GM12865 (cell line): ENCODE measurements at regions not wholly inside any gene's neighbourhood (a gene's known extent, or its start where the extent isn't known, plus 50 kb on each side); places are given as distances from the start of the nearest gene placed in this dataset.
"Not testable (repeated sequence)": the region's sequence is repeated elsewhere in the genome, so short reads cannot be mapped to it uniquely, and the experiment has no call there.

Experiments
- DNase-seq: peaks from one replicate; pipeline ENCODE4 v3.0.0; 2010; ENCODE audit warnings: low read depth
- H3K4me3 ChIP-seq: 2 replicates; pipeline ENCODE4 v1.5.1; 2011; ENCODE audit warnings: mild to moderate bottlenecking, low read depth, low read length, control low read depth

- not testable (repeated sequence) for DNase-seq, H3K4me3 ChIP-seq
Observed at GRCh38 chr1:146883190-146883589, 54.9 kb upstream of the NBPF12 start.

- not testable (repeated sequence) for DNase-seq, H3K4me3 ChIP-seq
Observed at GRCh38 chr1:146881096-146881495, 57.0 kb upstream of the NBPF12 start.

DNA sequence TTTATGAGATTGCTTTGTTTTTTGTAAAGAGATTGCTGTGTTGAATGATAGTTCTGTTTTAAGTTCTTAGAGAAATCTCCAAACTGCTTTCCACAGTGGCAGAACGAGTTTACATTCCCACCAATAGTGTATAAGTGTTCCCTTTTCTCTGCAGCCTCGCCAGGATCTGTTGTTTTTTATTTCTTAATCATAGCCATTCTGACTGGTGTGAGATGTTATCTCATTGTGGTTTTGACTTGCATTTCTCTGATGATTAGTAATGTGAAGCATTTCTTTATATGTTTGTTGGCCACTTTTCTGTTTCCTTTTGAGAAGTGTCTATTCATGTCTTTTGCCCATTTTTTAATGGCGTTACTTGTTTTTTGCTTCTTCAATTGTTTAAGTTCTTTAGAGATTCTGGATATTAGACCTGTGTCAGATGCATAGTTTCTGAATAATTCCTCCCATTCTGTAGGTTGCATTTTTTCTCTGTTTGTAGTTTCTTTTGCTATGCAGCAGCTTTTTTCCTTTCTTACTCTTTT is 74.3 kb upstream of the NBPF12 start:
- not testable (repeated sequence) for DNase-seq, H3K4me3 ChIP-seq

DNA sequence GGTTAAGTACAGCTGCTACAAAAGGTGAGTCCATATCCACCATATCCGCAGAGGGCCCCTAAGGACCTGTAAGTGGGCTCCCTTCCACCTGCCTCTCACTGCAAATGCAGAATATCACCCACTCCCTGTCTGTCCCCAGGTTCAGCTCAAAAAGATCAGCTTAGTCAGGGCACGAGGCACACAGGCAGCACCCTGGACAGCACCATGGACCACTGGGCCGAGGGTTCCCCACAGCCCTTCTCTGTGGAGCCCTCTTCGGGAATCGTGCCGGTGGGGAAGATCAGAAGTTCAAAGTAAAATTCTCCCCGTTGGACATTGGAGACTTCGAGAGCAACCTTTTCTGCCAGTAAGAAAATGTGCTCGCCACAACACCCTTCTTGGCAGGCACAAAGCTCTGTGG is 85.0 kb upstream of the NBPF12 start:
- DNase-seq, H3K4me3 ChIP-seq: not testable (repeated sequence)

- DNase-seq, H3K4me3 ChIP-seq: not testable (repeated sequence)
Observed at GRCh38 chr1:146850352-146850889, 87.7 kb upstream of the NBPF12 start.

GRCh38 chr1:146838725-146839124 is 99.4 kb upstream of the NBPF12 start:
- not testable (repeated sequence) for H3K4me3 ChIP-seq, DNase-seq

DNA sequence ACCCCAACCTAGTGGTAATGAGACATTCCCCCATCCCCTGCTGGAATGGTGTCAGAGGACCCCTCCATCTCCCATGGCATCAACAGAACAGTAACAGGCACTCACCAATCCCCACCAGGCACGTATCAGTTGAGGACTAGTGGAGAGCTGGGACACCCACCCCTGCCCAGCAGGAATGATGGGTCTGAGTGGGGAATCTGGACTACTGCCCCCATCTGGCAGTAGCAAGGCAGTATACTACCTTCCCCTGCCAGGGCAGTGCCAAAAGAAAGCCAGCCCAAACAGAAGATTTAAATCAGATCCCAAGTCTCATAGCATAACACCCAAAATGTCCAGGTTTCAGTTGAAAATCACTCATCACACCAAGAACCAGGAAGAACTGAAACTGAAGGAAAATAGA is 111.2 kb upstream of the NBPF12 start:
- DNase-seq, H3K4me3 ChIP-seq: not testable (repeated sequence)

- not testable (repeated sequence) for DNase-seq, H3K4me3 ChIP-seq
Observed at GRCh38 chr1:146794236-146794635, 143.9 kb upstream of the NBPF12 start.

DNA sequence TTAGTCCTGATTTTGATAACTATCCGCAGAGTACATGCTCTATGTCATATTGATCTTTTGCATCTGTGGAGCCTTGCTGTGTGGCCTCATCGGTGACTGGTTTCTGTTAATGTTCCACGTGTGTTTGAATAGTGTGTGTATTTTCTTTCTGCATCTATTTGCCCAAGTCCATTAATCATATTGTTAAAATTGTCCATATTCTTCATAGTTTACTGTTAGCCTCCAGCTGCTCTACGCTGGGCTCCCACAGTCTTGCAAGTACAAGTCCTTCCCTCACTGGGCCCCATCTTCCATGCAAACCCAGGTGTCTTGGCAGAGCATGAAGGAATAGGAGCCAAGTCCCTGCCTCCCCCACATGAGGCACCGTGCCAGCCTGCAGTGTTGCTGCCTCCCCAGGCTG is 145.4 kb upstream of the NBPF12 start:
- H3K4me3 ChIP-seq, DNase-seq: not testable (repeated sequence)

GRCh38 chr1:146784212-146784940 is 153.7 kb upstream of the NBPF12 start:
- DNase-seq, H3K4me3 ChIP-seq: not testable (repeated sequence)

GRCh38 chr1:146781235-146781634 is 156.9 kb upstream of the NBPF12 start:
- not testable (repeated sequence) for H3K4me3 ChIP-seq, DNase-seq

DNA sequence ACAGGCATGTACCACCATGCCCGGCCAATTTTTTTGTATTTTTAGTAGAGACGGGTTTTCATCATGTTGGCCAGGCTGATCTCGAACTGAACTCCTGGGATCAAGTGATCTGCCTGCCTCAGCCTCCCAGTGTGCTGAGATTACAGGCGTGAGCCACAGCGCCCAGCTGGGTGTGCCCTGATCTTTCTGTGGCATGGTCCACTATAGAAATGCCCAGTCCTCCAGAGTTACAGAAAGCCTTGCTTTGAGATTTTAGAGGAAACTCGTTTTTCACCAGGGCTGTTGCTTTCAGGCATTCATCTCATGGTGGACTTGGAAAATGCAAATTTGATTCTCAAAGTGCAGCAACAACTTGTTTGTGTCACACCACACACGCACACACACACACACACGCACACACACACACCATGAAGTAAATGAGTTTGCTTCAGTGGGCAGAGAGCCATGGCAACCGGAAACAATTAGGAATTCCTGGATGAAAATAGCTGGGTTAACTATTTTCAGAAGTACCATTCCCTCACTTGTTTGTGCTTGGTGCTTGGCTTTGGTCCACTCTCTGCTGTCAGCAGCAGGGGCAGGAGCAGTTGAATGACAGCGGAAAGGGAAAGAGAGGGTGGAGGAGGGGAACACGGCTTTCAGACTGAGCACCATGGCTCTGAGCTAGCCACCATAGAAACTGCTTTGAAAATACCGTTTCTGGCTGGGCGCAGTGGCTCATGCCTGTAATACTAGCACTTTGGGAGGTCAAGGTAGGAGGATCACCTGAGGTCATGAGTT is 160.1 kb upstream of the NBPF12 start:
- DNase-seq, H3K4me3 ChIP-seq: not testable (repeated sequence)

- H3K4me3 ChIP-seq, DNase-seq: not testable (repeated sequence)
Observed at GRCh38 chr1:146774988-146775387, 163.1 kb upstream of the NBPF12 start.

GRCh38 chr1:146774271-146774670 is 163.9 kb upstream of the NBPF12 start:
- not testable (repeated sequence) for H3K4me3 ChIP-seq, DNase-seq

- DNase-seq, H3K4me3 ChIP-seq: not testable (repeated sequence)
Observed at GRCh38 chr1:146771409-146771808, 166.7 kb upstream of the NBPF12 start.

DNA sequence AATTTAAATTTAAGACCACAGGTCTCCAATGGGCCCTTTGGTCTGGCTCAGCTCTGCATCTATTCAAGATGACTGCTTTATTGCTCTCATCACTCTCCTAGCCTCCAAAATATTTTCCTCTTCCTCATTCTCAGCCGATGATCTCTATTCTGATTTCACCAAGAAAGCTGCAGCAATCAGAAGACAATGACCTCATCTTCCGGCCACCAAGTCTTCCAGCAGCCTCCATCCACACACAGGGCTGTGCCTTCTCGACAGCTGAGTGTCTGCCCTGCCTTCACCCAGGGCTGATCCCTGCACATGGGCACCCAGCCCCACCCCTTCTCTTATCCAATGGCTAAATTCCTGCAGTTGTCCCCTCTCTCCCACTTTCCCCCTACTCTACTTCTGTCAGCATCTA is 167.1 kb upstream of the NBPF12 start:
- H3K4me3 ChIP-seq, DNase-seq: not testable (repeated sequence)

- H3K4me3 ChIP-seq, DNase-seq: not testable (repeated sequence)
Observed at GRCh38 chr1:146763234-146763633, 174.9 kb upstream of the NBPF12 start.

GRCh38 chr1:146756858-146757257 is 181.3 kb upstream of the NBPF12 start:
- DNase-seq = not testable (repeated sequence)

More at GRCh38 chr1:146756858-146757257, 181.3 kb upstream of the NBPF12 start:
- not testable (repeated sequence) for H3K4me3 ChIP-seq
